ENCODE measurements at regions not wholly inside any gene's neighbourhood (a gene's known extent, or its start where the extent isn't known, plus 50 kb on each side); places are given as distances from the start of the nearest gene placed in this dataset.

DNA sequence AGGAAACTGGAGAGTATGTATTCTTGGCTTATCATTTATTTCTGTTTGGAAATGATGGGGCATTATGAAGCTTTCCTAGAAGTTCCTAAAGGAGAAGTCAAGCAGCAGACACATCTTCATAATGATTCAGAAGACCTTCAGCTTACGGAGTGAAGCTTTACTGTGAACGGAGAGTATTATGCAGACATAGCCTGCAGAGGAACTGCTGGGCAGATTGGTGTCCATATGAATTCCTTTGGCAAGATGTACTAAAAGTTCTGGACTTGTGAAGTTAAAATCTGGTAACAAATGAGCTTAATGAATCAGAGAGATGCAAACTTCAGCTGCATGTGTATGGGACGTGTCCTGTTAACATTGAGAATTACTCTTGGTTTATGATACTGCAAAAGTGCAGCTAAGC lies 60.1 kb downstream of the NABP1 start:
- DNase-seq (ENCODE audit: low read depth), result no peak

DNA sequence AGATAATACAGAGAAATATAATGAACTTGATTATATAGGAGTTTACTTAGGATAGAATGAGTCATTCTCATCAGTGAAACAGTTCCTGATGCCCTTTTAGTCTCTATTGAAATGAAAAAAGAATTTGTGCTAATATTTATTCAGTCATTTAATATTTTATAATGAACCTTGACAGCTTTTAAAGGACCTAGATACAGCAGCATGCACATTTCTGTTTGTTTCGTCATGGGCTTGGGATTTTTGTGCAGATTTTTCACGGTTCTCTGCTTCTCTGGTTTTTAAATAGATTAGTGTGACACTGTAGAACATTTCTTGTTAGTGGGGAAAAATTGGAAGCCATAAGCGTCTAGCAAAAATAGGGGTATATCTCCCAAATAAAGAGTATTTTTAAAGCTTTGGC lies 60.7 kb downstream of the NABP1 start:
- DNase-seq (ENCODE audit: low read depth), result no peak

DNA sequence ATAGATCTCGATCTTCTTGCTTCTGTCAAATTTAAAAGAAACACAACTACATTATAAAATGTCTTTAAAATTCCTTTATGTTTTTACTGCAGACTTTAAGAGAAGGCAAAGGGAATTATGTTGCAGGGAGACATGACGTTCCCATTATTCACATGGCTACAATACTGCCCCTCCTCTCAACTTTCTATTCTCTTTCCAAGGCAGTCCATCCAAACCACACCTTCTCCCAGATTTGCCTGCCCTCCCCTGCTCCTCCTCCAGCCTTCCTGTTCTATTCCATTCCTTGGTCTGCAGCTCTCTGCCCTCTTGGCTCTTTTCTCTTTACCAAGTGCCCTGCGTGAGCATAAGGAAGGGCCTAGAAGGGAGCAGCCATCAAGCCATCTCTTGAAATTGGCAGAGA lies 61.3 kb downstream of the NABP1 start:
- DNase-seq (ENCODE audit: low read depth), result no peak

DNA sequence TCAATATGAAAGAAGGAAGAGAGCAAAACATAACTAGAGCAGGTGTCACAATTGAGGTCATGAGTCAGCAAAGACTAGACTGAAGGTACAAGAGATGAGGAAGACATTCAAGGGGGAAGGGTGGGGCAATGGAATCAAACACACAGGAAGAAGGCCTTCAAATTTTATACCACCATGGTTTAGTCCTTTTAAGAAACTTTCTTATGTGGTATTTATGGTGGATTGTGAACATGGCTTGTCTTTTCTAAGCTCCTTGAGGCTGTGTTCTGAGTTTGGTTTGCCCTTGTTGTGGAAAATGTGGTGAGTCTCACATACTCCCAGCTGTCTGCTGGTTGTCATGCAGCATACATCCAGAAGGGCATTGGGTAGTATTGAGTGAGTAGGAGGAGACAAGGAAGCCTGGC lies 62.1 kb downstream of the NABP1 start:
- no peak for DNase-seq (ENCODE audit: low read depth)

DNA sequence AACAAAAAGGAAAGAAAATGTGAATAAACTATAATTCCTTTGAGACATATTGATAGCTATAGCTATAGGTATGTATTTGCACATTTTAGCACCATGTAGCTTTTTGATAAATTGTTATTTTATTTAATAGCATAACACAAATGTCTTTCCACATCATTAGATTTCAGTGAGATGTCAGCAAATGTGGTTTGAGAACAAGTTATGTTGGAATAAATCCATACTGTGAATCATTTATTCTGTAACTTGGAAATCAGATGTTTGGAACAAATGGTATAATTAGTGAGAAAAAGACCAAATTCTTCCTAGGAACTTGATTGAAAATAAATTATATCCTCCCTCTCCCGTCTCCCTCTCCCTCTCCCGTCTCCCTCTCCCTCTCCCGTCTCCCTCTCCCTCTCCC lies 62.8 kb downstream of the NABP1 start:
- no peak for DNase-seq (ENCODE audit: low read depth)

DNA sequence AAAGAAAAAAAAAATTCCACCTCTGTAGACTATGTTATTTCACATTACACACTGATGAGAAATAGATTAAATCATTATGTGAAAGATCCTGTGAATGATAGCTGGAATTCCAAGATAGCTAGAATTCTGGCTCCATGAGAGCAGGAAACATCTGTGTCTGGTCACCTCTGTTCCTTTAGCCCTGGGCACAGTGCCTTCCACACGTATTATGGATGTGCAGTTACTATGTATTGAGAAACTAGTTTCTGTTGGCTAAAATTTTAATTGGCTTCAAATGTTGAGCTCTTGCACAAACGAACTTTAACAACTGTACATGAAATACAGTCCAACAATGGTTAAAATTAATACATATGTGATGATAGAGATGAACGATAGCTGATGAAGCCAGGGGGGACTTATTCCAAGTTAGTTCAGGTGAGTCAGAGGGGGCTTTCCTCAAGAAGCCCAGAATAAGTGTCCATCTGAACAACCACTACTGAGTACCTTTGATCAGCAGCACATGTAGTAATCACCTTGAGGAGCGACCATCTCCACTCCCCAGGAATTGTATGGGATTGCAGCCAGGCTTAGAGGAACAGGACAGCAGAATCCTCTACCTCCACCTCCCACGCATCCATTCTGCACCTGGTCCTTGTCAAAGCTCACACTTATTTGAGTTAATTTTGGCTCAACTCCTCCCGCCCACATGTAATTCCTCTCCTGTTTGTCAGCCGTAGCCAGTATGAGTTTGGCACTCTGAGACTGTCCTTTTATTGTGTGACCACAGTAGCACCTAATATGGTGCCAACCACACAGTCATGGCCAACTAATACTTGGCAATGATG lies 68.6 kb downstream of the NABP1 start:
- no peak for DNase-seq (ENCODE audit: low read depth)

DNA sequence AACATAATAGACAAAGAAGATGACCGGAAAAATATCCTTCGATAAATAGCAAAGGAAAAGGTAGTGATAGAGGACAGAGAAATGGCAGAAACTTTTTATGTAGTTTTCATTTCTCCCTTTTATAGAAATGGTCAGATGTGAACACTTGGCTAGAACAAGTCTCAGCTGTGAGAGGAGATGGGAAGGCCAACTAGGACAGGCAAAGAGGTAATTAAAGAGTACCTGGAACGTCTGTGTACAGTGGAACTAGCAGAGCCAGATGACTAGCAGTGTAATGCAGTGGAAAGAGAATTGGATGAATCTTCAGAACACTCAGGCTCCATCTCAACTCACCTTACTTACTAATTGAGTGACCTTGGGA lies 69.2 kb downstream of the NABP1 start:
- DNase-seq (ENCODE audit: low read depth), result no peak

DNA sequence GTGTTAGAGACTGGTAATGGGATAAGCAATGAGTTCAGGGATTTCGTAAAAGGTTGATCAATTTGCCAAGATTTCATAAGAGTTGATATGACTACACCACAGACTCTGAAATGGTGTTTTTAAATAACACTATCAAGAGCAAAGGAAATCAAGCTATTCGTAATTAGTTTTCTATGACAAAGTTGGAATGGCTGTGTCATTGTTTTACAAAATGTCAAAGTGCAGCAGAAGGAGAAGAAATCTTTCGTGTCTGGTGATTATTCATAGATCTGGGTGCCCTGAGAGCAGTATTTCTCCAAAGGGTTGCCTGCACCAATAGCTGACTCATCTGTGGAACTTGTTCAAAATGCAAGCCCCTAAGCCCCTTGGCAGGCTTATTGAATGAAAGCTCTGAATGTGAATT lies 70.1 kb downstream of the NABP1 start:
- DNase-seq (ENCODE audit: low read depth), result no peak

DNA sequence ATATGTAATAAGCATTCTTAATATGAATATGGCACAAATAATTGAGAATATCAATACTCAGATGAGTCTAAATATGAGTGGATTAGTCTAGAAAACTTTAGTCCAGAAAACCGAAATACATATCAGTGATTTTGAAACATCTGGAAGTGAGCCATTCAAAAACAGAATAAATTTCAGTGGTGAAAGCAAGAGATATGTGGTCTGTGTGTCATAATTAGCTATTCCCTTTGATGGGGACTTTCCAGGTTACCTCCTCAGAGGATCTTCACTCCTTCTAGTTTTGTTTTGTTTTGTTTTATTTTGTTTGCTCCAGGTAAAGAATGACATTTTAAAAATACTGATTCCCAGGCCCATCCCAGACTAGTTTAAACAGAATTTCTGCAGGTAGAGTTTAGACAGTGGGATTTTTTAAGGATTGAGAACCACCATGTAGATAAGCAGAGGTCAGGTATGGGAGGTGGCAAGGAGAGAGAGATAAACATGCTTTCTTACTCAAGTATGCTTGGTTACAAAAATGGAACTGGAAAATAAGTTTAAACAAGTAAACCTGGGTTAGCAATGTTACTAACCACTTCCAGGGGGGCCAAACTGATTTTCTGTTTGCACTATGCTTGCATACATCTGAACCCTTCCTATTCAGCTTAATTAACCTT lies 70.7 kb downstream of the NABP1 start:
- no peak for DNase-seq (ENCODE audit: low read depth)

DNA sequence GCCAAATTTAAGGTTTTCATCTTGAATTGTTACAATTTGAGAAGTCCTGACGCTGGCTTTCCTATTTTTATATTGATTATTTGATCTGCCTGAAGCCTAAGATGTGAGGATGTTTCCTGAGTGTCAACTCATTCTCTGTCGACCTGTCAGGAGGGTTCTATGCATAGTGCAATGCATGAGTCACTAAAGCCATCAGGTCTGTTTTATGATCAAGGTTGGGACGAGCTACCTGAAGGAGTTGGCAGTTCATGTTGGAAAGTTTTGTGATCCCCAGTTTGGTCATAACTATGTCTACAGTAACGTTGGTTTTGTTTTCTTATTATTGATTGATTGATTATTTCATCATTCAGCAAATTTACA lies 71.2 kb downstream of the NABP1 start:
- DNase-seq (ENCODE audit: low read depth), result no peak

DNA sequence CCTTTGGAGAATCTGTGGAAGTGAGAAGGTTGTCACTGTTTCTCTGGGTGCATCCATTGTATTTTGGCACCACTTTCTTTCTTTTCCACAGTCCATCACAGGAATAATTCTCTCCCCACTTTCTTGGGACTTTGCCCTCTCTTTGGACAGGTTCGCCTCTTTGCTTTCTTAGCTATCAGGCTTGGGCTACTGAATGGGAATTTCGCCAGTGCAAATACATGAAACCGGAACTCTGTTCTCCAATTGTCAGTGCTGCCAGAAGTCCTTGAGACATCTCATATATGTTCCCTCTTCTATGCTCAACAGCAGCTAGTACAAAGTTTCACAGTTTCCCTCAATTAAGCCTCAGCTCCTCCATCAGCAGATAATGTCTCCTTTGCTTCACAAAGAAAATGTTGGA lies 76.2 kb downstream of the NABP1 start:
- DNase-seq (ENCODE audit: low read depth), result no peak

DNA sequence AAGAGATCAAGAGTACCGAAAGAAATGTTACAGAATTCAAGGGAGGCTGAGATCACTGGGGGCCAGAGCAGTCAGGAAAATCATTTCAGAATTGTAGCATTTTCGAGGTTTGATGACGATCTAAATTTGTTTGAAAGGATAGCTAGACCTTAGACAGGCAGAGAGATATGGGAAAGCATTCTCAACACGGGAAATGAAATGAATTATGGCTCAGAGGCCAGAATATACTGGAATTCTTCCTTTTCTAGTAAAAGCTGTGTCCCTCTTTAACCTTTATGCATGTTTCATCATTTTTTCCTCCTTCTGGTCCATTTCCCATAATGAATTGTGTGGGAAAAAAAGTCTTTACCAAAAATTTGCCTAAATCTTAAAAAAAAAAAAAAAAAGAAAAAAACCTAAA lies 78.8 kb downstream of the NABP1 start:
- DNase-seq (ENCODE audit: low read depth), result no peak

DNA sequence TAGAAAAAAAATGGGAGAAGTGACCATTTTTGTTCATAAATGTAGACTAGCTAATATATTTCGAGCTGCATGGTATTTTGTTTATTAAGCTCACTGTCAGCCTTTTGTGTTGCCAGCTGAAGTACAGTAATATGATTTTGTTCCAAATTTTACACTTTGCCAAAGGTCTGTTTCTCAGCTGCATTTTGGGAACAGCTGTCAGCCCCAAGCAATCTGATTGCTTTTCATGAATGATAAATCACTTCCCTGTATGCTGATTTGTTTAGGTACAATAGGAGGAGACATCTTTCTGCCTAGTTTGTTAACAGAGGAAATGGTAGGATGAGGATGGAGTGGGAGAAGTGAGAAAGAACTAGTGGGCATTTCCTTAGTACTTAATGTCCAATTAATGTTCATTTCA lies 79.3 kb downstream of the NABP1 start:
- DNase-seq (ENCODE audit: low read depth), result no peak

DNA sequence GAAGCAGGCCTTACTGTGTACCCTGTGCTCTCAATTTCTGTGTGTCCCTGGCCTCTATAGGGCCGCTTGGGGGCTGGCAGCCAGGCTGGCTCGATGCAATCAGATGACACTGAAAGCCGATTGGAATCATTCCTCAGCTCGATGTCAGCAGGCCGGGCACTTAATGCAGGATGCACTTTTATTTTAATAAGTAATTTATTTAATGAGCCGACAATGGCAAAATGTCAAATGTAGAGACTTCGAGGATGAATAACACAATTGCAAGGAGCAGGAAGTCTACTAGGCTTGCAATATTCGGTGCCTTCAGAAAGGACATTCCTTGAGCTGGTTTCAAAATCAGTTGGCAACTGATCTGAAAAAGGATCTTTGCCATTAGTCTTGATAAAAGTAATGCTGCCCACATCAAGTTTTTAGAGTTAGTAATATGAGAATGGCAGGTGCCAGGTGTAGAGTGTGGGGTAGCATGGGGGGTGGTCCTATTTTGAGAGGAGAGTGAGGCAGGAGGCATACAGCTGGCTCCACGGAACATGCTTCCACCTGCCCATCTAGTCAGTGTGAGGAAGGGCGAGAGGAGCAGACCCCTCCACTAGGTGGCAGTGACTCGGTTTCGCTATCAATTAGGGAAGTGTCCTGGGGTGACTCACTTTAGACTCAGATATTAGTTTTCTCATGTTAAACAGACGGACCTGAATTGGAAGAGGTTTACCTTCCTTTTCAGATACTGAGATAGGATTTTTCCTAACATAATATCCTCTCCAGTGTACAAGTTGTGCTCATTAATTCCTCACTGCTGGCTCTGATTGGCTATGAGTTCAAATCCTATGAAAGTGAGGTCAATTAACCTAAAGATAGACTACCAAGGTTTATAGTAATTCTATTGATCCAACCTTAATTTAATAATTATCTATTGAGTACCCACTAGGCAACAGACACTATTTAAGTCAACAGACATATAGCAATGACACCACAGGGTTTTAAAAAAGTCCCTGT lies 80.9 kb downstream of the NABP1 start:
- DNase-seq (ENCODE audit: low read depth), result peak; percentile 30

DNA sequence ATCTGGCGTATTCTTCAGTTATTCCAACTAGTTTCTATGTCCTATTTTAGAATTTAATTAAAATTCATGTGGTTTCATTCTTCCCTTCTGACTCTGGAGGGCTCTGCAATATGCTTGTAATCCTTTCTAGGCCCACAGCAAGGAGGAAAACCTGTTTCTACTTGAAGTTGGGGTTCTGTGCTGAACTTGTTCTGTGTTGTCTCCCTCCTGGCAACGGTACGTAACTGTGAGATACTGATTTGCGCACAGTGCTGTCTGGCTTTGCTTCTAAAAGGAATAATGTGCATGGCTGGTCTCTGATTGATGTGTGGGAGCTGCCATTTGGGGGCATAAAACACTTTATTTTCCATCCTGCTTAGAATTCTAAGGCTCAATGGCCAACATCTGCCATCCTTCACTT lies 81.7 kb downstream of the NABP1 start:
- no peak for DNase-seq (ENCODE audit: low read depth)

DNA sequence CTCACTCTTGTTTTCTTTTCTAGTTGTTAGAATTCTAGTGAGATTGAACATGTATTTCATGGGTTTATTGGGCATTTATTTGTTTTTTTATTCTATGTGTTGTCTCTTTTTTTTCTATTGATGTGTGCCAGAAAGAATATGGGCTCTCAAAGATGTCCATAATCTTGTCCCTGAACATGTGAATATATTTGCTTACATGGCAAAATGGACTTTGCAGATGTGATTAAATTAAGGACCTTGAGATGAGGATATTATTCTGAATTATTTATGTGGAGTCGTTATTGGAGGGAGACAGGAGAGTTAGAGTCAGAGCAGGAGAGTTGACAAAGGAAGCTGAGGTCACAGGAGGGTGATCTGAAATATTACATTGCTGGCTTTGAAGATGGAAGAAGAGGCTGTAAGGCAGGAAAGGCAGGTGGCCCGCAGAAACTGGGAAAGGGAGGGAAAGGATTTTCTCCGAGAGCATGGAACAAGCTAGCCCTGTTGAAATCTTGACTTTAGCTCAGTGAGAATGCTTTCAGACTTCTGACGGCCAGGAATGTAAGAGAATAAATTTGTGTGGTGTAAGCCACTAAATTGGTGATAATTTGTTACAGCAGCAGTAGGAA lies 82.8 kb downstream of the NABP1 start:
- no peak for DNase-seq (ENCODE audit: low read depth)

DNA sequence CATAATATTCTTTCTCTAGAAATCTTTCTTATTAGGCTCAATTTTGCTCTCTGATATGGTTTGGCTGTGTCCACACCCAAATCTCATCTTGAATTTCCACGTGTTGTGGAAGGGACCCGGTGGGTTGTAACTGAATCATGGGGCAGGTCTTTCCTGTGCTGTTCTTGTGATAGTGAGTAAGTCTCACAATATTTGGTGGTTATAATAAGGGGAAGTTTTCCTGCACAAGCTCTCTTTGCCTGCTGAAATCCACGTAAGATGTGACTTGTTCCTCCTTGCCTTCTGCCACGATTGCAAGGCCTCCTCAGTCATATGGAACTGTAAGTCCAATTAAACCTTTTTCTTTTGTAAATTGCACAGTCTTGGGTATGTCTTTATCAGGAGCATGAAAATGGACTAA lies 73.8 kb downstream of the CAVIN2 start:
- DNase-seq (ENCODE audit: low read depth), result no peak

DNA sequence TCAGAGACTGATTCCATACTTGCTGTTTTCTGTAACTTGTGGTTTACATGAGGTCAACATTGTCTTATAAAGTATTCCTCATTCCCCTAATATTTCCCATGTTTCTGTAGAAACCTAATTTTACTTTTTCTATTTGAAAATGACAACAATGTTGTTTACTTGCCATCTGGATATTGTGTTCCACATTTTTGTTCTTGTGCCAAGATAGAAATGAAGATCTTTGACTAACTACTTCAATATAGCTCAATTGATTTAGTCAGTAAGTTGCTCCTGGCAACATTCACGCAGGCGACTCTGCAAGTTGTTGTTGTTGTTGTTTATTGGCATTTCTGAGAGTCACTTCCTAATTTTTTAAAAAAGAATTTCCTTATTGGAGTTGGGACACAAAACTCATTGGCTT lies 69.5 kb downstream of the CAVIN2 start:
- no peak for DNase-seq (ENCODE audit: low read depth)

DNA sequence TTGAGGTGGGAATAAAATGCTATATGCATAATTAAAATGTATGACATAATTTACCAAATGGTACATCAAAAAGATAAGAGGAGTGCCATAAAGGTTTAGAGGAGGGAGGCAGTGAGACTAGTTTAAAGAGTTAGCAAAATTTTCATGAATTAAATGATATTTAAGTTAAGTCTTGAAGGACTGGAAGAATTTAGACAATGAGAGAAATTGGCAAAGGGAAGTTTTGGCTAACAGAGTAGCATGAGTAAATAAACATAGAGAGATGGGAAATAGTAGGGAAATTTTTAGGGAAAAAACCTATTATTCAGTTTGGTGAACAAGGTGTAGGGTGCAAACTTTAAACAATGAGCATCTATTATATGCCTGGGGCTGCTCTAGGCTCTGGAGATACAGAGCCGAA lies 68.8 kb downstream of the CAVIN2 start:
- DNase-seq (ENCODE audit: low read depth), result no peak

DNA sequence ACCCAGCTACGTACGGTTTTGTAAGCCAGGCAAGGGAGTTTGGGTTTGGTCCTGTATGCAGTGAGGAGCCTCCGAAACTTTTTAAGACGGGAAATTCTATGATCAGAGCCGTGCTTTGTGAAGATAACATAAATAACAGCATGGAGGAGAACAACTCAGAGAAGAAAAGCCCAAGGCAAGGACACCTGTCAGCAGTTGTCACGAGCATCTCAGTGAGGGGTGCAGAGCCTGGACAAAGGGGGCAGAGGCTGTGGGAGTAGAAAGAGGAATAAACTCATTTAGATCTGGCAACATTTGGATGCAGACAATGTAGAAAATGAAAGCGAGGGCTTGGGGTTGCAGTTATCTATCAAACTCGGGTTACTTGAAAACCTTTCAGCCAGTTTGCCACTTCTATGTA lies 64.5 kb downstream of the CAVIN2 start:
- no peak for DNase-seq (ENCODE audit: low read depth)

DNA sequence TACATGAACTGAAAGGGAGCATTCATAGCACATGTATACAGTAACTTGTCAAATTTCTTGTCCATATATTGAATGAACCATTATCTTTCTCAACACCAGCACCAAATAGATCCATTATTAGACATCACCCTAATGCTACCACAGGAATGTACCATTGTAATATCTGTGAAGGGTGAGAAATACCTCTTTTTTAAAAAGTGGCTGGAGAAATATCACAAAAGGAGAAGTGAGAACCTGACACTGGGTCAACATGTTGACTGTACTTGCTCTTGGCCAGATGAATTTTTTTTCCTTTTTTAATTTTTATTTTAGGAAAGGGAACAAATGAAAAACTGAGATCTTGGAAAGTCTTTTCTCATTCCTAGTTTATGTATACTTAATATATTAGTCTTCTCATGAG lies 63.5 kb downstream of the CAVIN2 start:
- DNase-seq (ENCODE audit: low read depth), result no peak
